K562 (cell line): ENCODE measurements at regions not wholly inside any gene's neighbourhood (a gene's known extent, or its start where the extent isn't known, plus 50 kb on each side); places are given as distances from the start of the nearest gene placed in this dataset.

ENCODE experiments used
- ATAC-seq: fragments of 200-7000 bp; cut with Tn5 transposase; 3 replicates; pipeline ENCODE4 v1.9.1; 2020; ENCODE audit warnings: moderate library complexity
- BruUV-seq: library from RNA; stranded (reverse); fragments of 400-500 nt; replicated peaks from 2 replicates; lab custom pipeline; 2021; lab: Mats Ljungman, UMichigan
- CTCF ChIA-PET: fragments of 300-600 bp; formaldehyde crosslinking; extraction: SDS; loops from one replicate; lab custom pipeline; 2021; ENCODE audit warnings: low intra/inter-chr PET ratio; lab: Yijun Ruan, JAX
- POLR2A ChIA-PET: fragments of 300-600, 350-650 bp; sonication (Branson Sonifier 250); formaldehyde crosslinking; extraction: SDS; loops from one replicate; lab custom pipeline; 2021; ENCODE audit warnings: antibody characterized with exemption, inconsistent platforms; lab: Yijun Ruan, JAX
- DNase-seq, 4 experiments: peaks; one replicate each; pipeline versions ENCODE4 v3.0.0 to v3.0.0-alpha.2; 2011 to 2018; ENCODE audit warnings: low spot score in 3 of 4, mixed read lengths in 3 of 4; ENCODE audit errors: extremely low read depth in 1 of 4
- FAIRE-seq: peaks from 2 replicates; lab custom pipeline; 2011; peaks lifted over from hg19 to GRCh38; lab: Jason Lieb, UNC
- H2AFZ ChIP-seq: 2 replicates; pipeline ENCODE4 v1.6.0; 2011; ENCODE audit warnings: low read depth, low read length, control low read depth, inconsistent platforms
- H3K27ac ChIP-seq: fragments of 200-600 bp; 3 replicates; pipeline ENCODE4 v1.8.0; 2011; ENCODE audit warnings: low read depth, mild to moderate bottlenecking, control low read depth, inconsistent platforms, low read length, moderate library complexity, mixed read lengths; ENCODE audit errors: extremely low read depth
- H3K27me3 ChIP-seq, 2 experiments: fragments of 300-600 bp in 1 of 2; 2 replicates in 1 of 2; 3 replicates in 1 of 2; pipeline versions ENCODE4 v1.6.0 to v1.8.0; 2011; ENCODE audit warnings: inconsistent platforms in 2 of 2, low read length in 2 of 2, mild to moderate bottlenecking in 1 of 2, mixed read lengths in 1 of 2, moderate library complexity in 1 of 2; ENCODE audit not compliant: control insufficient read depth in 2 of 2, insufficient read depth in 2 of 2
- H3K36me3 ChIP-seq: fragments of 300-600 bp; 3 replicates; pipeline ENCODE4 v1.8.0; 2011; ENCODE audit warnings: mild to moderate bottlenecking, low read length, inconsistent platforms; ENCODE audit not compliant: control insufficient read depth, insufficient read depth
- H3K4me1 ChIP-seq, 2 experiments: fragments of 200-600 bp in 1 of 2; replicated peaks in 1 of 2; 2 replicates in 1 of 2; 3 replicates in 1 of 2; pipeline versions ENCODE4 v1.5.1 to v1.8.0; 2011; ENCODE audit warnings: inconsistent platforms in 2 of 2, low read length in 2 of 2, mild to moderate bottlenecking in 1 of 2, mixed read lengths in 1 of 2, moderate library complexity in 1 of 2; ENCODE audit not compliant: control insufficient read depth in 2 of 2, insufficient read depth in 2 of 2
- H3K4me2 ChIP-seq: 2 replicates; pipeline ENCODE4 v1.6.1; 2011; ENCODE audit warnings: low read length, control low read depth, inconsistent platforms, mixed read lengths; ENCODE audit not compliant: insufficient read depth
- H3K4me3 ChIP-seq: fragments of 200-600 bp; sonication (generic), shearing (Covaris generic); 2 replicates; pipeline ENCODE4 v1.5.1; 2016; ENCODE audit warnings: control low read depth, inconsistent platforms
- H3K79me2 ChIP-seq: fragments of 200-600 bp; 3 replicates; pipeline ENCODE4 v1.8.0; 2011; ENCODE audit warnings: low read length, inconsistent platforms; ENCODE audit not compliant: control insufficient read depth, insufficient read depth
- H3K9ac ChIP-seq, 2 experiments: 2 replicates each; pipeline versions ENCODE4 v1.6.0 to v1.6.1; 2011; ENCODE audit warnings: low read depth in 2 of 2, low read length in 2 of 2, control low read depth in 1 of 2, inconsistent platforms in 1 of 2, mild to moderate bottlenecking in 1 of 2, mixed read lengths in 1 of 2; ENCODE audit not compliant: insufficient read depth in 1 of 2
- H3K9me1 ChIP-seq: one replicate; pipeline ENCODE4 v1.6.0; 2011; ENCODE audit warnings: inconsistent platforms, mild to moderate bottlenecking, low read length, moderate library complexity; ENCODE audit not compliant: control insufficient read depth, insufficient read depth
- H3K9me3 ChIP-seq: replicated peaks from 2 replicates; pipeline ENCODE4 v1.5.1; 2011; ENCODE audit warnings: low read depth, low read length, inconsistent platforms; ENCODE audit not compliant: control insufficient read depth, insufficient read depth
- H4K20me1 ChIP-seq: replicated peaks from 2 replicates; pipeline ENCODE4 v1.6.1; 2011; ENCODE audit warnings: low read length, inconsistent platforms, mixed read lengths; ENCODE audit not compliant: control insufficient read depth, insufficient read depth
- BMI1 ChIP-seq: fragments of 150-350 bp; IDR thresholded peaks from 2 replicates; pipeline ENCODE4 v1.6.1; 2014; ENCODE audit warnings: low read length
- CC2D1A ChIP-seq: fragments of 450-650 bp; IDR thresholded peaks from 2 replicates; pipeline ENCODE4 v1.6.1; 2017; ENCODE audit warnings: mild to moderate bottlenecking
- FIP1L1 ChIP-seq: fragments of 200-400 bp; formaldehyde crosslinking; IDR thresholded peaks from 2 replicates; pipeline ENCODE4 v1.6.1; 2018; ENCODE audit warnings: mild to moderate bottlenecking, low read depth, low read length; ENCODE audit not compliant: poor library complexity, severe bottlenecking
- NCOA1 ChIP-seq: fragments of 450-650 bp; IDR thresholded peaks from 2 replicates; pipeline ENCODE4 v1.6.1; 2016; ENCODE audit warnings: low read depth
- NCOR1 ChIP-seq: fragments of 450-650 bp; IDR thresholded peaks from 2 replicates; pipeline ENCODE4 v1.6.1; 2016; ENCODE audit warnings: mild to moderate bottlenecking, moderate library complexity
- WGBS: fragments of 100-300 bp; shearing (Covaris generic); methylation state at CpG from one replicate; pipeline ENCODE4 v1.1.6; 2016; ENCODE audit warnings: low coverage, mixed read lengths; ENCODE audit not compliant: insufficient coverage; ENCODE audit errors: missing lambda C conversion rate; 5-methylcytosine and 5-hydroxymethylcytosine counted together
- in situ Hi-C: fragments of 300-500 bp; cut with MboI; formaldehyde crosslinking; loops from 4 replicates; pipeline ENCODE4 v1.15.0; 2018; ENCODE audit warnings: inconsistent platforms, mixed read lengths
- intact Hi-C: fragments of 100-400 bp; cut with micrococcal nuclease; formaldehyde crosslinking; loops from 2 replicates; pipeline ENCODE4 v1.14.2; 2022
- TF ChIP-seq, protein P1 (sequence below): fragments of 450-650 bp; formaldehyde crosslinking; IDR thresholded peaks from 2 replicates; pipeline ENCODE4 v1.4.0; 2020; ENCODE audit warnings: mild to moderate bottlenecking, mixed read lengths
- TF ChIP-seq, protein P2 (sequence below): IDR thresholded peaks from 2 replicates; pipeline ENCODE4 v1.6.1; 2012; ENCODE audit warnings: low read depth, low read length, improper control_type of control experiment, borderline replicate concordance

GRCh38 chr7:41617987-41618386 is 84.9 kb downstream of the INHBA start:
- H3K79me2 ChIP-seq, result no peaks in the 10 kb centered on the region
- CTCF ChIA-PET, result no interaction called here
- no peak overlapping the region for H3K4me3 ChIP-seq
- no peaks in the 10 kb centered on the region for H4K20me1 ChIP-seq
- no TSS peak for BruUV-seq
- H3K27me3 ChIP-seq, result no peaks in the 10 kb centered on the region
- in situ Hi-C loops, result no loop called here
- 0% methylated on average over 1 of the region's 1 CpG for WGBS
- H3K9ac ChIP-seq, result no peak overlapping the region
- H3K9me3 ChIP-seq, result no peaks in the 10 kb centered on the region; the same call in 1 of the 2 replicates
- H3K9me1 ChIP-seq, result no peaks in the 10 kb centered on the region
- POLR2A ChIA-PET, result no interaction called here
- no peaks in the 10 kb centered on the region for H3K4me1 ChIP-seq
- intact Hi-C loops, result no loop called here
- no peak overlapping the region for H2AFZ ChIP-seq
- no peak for FAIRE-seq
- TF ChIP-seq NCOA1, result no peak
- TF ChIP-seq, protein P1, sequence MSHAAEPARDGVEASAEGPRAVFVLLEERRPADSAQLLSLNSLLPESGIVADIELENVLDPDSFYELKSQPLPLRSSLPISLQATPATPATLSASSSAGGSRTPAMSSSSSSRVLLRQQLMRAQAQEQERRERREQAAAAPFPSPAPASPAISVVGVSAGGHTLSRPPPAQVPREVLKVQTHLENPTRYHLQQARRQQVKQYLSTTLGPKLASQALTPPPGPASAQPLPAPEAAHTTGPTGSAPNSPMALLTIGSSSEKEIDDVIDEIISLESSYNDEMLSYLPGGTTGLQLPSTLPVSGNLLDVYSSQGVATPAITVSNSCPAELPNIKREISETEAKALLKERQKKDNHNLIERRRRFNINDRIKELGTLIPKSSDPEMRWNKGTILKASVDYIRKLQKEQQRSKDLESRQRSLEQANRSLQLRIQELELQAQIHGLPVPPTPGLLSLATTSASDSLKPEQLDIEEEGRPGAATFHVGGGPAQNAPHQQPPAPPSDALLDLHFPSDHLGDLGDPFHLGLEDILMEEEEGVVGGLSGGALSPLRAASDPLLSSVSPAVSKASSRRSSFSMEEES (CRISPR knock-in tag), result no peak
- TF ChIP-seq CC2D1A, result no peak
- TF ChIP-seq BMI1, result no peak
- TF ChIP-seq, all 486 proteins: peak for 0
- Histone ChIP-seq H3K4me2 (no peak overlapping the region), H3K36me3 (no peaks in the 10 kb centered on the region), H3K27ac (no peak overlapping the region)
- DNase-seq, result no peak
- no peak for ATAC-seq

DNA sequence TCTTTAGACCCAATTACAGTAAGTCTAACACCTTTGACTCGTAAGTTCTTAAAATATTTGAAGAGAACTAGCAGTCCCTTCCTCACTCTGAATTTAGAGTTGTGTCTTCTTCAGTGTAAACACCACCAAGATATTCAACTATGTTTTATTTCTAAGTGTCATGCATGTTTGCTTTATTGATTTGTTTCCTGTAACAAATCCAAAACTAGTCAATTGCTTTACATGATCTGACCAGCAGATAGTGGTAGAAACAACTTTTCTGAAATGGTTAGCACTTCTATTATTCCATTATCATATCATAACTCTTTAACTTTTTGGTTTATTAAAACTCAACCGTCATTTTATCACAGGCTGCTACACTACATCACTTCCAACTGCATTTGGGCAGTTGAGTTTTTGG is 90.1 kb downstream of the INHBA start:
- FAIRE-seq, result no peak
- no TSS peak for BruUV-seq
- TF ChIP-seq FIP1L1, result no peak
- TF ChIP-seq, protein P2, sequence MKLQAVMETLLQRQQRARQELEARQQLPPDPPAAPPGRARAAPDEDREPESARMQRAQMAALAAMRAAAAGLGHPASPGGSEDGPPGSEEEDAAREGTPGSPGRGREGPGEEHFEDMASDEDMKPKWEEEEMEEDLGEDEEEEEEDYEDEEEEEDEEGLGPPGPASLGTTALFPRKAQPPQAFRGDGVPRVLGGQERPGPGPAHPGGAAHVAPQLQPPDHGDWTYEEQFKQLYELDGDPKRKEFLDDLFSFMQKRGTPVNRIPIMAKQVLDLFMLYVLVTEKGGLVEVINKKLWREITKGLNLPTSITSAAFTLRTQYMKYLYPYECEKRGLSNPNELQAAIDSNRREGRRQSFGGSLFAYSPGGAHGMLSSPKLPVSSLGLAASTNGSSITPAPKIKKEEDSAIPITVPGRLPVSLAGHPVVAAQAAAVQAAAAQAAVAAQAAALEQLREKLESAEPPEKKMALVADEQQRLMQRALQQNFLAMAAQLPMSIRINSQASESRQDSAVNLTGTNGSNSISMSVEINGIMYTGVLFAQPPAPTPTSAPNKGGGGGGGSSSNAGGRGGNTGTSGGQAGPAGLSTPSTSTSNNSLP, result no peak
- TF ChIP-seq NCOR1, result no peak

More for the DNA sequence above, 90.1 kb downstream of the INHBA start:
- Histone ChIP-seq H3K9ac (no peak overlapping the region), H3K4me2 (no peak overlapping the region), H3K9me3 (no peaks in the 10 kb centered on the region; the same call in 1 of the 2 replicates), H3K27me3 (no peaks in the 10 kb centered on the region), H3K4me1 (no peaks in the 10 kb centered on the region), H3K79me2 (no peaks in the 10 kb centered on the region), H3K36me3 (no peaks in the 10 kb centered on the region), H4K20me1 (no peaks in the 10 kb centered on the region), H3K27ac (no peak overlapping the region), H2AFZ (no peak overlapping the region), H3K4me3 (no peak overlapping the region), H3K9me1 (no peaks in the 10 kb centered on the region)
- DNase-seq, result no peak
- no peak for ATAC-seq
- in situ Hi-C loops (no loop called here), intact Hi-C loops (no loop called here)
- ChIA-PET CTCF (no interaction called here), POLR2A (no interaction called here)
- WGBS, result 4% methylated on average over 2 of the region's 2 CpGs
